ENCODE measurements at regions not wholly inside any gene's neighbourhood (a gene's known extent, or its start where the extent isn't known, plus 50 kb on each side); places are given as distances from the start of the nearest gene placed in this dataset.

DNA sequence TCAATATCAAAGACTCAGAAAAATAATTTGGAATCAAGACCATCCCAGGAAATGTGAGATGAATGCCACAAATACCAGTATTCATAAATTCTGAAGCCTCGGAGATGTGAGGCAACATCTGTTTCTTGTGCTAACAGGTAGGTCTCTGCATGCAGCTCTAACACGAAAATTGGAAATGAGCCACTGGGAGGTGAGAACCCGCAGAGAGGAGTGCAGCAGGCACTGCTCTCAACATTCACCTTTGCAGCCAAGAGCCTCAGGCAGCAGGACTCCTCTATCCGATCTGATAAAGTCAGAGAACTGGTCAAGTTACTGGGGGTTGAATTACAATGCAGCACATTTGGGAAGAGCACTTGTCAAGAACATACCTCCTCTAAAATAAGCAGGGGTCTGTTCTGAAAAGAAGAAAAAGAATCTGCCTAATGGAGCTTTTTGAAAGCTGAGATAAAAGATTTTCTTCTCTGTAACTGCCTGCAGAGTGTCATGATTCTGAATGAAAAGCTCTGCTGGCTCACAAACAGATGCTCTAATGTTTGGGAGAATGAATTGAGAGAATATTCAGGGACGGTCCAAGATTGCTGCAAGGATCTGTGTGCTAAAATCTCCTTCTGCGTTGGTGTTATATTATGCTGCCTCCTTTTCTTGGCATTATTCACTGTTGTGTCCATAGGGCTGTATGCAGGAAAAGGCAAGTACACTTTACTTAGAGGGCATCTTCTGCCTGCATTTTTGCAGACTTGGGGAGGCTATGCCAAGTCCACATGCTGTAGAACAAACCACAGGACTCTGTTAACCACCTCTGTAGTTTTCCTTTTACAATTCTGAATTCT lies 209.6 kb upstream of the KRR1 start:
- DNase-seq: peak in 1 of 2 experiments; percentile 16

DNA sequence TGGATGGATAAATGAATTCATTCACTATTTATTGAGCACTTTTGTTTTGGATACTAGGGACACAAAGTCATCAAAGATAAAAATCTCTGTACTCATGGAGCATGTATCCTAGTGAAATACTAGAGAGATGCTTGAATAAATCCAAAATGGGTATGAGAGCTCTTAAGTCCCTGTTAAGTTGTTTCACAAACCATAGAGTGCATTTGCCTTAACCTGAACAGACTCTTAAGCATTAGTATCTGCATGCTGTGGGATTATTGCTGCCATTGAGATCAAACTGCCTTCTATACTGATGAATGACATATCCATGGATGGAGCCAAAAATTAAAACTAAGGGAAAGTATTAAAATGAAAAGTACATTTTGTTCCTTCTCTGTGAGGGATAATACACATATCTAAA lies 206.5 kb upstream of the KRR1 start:
- DNase-seq: peak in 1 of 2 experiments; percentile 21

GRCh38 chr12:75716291-75717025 lies 205.0 kb upstream of the KRR1 start:
- no peak for DNase-seq

DNA sequence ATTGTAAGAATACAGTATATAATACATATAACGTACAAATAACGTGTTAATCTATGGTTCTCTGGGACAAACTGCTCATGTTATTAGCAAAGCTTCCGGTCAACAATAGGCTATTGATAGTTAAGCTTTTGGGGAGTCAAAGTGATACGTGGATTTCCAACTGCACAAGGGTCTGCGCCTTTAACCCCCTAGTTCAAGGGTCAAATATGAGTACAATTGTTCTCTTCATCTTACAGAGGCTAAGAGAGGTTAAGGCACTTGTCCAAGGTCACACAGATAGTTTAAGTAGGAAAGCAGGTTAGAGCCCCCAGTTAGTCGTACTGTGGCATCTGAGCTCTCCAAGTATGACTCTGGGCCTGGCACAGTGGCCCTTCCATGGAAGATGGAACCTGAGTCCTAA lies 204.3 kb upstream of the KRR1 start:
- no peak for DNase-seq

DNA sequence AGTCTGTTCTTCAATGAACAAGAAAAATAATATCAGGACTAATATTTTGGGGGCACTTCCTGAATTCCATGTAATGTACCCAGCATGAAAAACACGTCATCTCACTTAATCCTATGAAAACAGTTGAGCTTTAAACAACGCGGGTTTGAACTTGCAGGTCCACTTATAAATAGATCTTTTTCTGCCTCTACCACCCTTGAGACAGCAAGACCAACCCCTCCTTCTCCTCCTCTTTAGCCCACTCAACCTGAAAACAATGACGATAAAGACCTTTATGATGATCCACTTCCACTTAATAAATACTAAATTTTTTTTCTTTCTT lies 203.9 kb upstream of the KRR1 start:
- DNase-seq: no peak

DNA sequence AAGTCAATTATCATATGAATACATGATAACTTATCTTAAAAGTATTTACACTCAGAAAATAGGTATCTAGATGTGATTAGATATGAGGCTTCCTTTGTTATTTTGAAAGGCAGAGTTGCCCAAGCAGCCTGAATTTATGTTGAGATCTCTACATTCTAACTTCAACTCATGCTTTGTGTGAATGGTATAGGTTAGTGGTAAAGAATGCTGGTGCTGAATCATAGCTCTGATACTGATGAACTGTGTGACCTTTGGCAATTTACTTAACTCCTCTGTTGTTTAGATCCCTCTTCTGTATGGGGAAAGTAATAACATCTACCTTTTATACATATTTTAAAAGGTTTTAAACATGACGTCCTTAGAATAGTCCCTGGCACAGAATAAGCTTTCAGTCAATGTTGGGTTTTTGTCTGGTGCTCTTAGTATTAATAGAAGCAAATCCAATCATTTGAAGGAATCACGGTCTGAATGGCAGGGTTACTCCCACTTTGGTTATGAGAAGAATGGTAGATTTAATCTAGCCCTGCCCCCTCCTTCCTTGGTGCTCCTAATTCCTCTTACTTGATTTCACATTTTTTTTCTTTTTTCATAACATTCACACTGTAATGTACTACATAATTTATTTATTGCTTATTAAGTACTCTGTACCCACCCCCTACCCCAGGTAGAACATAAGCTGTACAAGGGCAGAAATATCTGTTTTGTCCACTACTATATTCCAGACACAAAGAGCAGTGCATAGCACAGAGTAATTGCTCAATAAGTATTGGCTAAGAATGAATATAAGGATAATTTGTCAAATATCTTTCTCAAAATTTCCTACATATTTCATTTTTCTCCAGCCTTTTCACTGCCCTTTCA lies 203.3 kb upstream of the KRR1 start:
- DNase-seq: no peak

DNA sequence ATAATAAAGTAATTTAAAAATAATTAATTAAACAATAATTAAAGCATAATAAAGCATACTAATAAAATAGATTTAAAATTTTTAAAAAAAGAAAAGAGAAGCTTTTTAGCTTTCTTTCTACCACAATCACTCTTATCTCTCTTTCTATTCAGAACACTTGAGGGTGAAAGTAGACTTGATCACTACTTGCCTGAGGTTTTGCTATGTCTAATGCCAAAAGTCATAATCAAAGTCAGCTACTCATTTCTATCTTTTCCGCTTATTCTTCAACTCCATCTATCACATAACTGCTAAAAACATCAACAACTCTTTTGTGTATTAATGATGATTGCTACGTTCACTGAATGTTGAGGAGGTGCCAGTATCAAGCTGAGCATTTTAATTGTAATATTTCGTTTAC lies 202.0 kb upstream of the KRR1 start:
- DNase-seq: no peak

DNA sequence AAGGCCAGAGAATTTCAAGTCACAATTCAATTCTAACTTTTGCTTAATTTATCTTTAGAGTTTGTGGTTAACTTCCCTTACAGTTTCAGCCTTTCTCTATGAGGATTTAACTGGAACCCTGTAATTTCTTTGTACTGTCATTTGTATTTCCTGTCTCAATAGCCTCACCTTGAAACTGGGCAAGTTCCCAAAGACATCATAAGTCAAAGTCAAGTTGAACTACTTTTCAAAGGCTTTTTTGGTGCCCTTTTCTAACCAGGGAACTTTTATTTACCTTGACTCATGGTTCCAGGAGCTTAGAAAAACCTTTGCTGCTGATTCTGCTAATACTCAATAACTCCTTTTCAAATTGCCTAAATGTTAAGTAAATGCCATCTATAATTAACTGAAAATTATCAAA lies 200.8 kb upstream of the KRR1 start:
- DNase-seq: no peak

DNA sequence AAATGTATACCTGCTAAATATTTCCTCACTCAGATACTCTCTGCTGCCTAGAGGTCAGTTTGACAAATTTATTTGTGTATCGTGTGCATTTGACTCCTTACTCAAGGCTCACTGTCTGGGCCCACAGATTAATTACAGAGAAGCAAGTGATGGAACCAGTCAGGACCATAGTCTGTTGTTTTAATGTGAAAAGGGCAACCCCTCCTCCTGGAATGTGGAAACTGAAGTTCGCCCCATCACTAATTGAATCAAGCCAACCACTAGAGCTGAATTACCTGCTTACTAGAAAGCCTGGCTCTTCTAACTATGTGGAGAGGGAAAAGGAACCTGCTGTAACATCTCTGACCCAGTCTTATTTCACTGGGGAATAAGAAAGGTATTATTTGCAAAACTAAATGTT lies 199.9 kb upstream of the KRR1 start:
- no peak for DNase-seq

GRCh38 chr12:75710361-75711069 lies 199.1 kb upstream of the KRR1 start:
- no peak for DNase-seq

DNA sequence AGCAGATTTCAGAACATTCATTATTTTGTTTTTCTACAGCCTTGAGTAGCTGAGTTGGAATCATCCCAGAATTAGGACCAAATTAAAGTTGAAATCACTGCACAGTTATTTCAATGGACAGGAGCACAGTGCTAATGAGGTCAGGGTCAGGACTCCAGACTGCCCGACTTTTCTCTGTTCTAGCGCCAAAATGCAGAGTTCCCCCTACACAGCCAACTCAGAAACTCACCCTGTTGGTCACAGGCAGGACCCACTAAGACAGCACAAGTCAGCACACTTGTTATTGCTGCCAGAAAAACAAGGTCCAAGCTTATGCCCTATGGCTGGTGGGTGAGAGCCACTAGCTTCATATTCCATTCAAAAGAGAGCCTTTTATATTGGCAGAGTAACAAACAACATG lies 198.1 kb upstream of the KRR1 start:
- no peak for DNase-seq

DNA sequence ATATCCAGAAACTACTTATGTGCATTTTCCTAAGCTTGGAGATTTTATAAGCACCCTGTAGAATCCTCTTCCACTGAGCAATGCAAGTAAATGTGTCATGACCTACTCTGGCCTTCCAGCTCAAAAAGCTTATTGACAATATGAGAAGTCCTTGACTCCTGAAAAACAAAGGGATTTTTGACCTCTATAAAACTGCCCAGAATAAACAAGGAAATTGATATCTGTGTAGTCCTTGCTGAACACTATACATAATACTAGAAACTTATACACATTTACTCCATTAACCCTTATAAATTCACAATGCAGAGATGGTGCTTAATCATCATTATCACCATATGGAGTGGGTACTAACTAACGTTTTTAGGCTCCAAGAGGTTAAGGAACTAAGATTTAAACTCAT lies 197.4 kb upstream of the KRR1 start:
- DNase-seq: no peak

DNA sequence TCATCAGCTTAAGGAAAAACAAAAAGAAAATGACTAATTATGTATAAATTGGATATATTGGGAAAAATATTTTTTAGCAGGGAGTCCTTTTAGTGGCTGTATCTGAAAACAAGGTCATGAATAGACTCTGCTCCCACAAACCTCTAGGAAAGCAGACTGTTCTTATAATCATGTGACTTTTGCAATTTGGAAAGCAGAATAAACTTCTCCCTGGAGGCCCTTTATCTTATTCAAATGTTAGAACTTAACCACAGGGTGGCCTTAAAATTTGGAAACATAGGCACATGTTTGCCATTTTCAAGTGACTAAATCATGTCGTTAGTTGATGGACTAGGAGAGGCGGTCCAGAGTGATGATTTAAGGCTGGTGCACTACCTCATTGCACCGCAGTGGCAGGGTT lies 196.6 kb upstream of the KRR1 start:
- no peak for DNase-seq

DNA sequence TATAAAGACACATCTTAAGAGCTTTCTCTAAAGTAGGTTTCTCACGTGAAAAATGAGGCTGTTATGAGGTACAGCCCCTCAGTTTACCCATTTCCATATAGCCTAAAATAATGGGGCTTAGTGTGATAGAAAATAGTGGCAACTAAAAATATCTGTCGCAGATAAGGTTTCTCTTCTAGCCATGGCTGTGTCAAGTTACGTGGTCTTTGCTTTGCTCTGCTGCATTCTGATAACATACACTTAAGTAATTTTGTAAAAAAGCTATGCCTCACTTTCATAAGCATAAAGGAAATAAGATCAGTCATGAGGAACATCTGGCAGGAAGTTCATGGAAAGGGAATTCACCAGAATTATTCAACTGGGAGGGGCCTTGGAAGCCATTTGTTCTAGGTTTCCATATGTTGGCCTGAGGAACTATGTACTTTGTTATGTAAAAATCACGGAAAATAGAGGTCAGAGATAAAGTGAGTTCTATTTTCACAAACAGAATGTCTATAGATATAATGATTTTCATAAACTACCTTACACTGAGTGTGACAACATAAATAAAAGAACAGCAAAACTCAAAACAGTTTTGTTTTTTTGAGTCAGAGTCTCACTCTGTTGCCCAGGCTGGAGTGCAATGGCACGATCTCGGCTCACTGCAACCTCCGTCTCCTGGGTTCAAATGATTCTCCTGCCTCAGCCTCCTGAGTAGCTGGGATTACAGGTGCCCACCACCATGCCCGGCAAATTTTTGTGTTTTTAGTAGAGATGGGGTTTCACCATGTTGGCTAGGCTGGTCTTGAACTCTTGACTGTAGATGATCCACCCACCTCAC lies 195.6 kb upstream of the KRR1 start:
- DNase-seq: no peak

- DNase-seq: no peak
Measured at GRCh38 chr12:75705749-75706711, 194.6 kb upstream of the KRR1 start.

- no peak for DNase-seq
Measured at GRCh38 chr12:75704664-75705063, 193.3 kb upstream of the KRR1 start.

GRCh38 chr12:75704208-75704607 lies 192.8 kb upstream of the KRR1 start:
- DNase-seq: no peak

DNA sequence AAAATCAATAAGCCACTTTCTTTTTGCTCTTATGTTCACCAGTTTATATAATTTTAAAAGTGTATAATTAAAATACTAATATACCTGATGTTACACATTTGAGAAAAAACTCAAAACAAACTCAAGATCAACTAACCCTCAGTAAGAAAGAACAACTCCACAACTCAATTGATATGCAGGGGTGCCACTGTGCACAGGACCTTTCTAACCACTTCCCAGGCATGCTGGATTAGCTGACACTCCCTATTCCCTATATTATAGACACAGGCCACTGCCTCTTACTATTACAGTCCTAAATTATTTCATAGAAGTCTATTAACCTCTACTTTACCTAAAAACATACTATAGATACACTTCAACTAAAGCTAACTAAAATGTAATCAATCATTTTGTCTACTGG lies 191.7 kb upstream of the KRR1 start:
- DNase-seq: no peak

DNA sequence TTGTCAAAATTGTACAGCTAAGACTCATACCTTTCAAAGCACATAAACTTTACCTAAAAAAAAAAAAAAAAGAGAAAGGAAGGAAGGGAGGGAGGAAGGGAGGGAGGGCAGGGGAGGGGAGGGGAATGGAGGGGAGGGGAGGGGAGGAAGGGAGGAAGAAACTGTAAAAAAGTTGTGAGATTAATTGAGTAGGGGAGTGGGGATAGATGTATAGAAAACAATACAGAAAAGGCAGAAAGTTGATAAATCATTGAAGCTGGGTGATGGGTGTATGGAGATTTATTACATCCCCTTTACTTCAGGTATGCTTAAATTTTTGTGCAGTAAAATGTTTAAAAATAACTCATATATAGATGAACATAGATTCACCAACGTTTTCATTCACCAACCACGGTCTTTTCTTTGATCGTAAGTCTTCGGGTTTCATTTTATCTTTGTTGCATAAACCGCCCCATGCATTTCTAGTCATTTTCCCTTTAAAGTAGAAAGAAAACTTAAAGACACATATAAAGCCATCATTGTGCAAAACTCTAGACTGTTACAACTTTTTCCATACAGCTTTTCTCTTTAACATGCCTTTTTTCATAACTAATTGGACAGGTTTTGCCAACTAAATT lies 191.2 kb upstream of the KRR1 start:
- DNase-seq: no peak

GRCh38 chr12:75701859-75702258 lies 190.4 kb upstream of the KRR1 start:
- DNase-seq: no peak

All from NCI-H524 (cell line).